Progenitor cell of endocrine pancreas (in vitro differentiated cells): ENCODE measurements at regions not wholly inside any gene's neighbourhood (a gene's known extent, or its start where the extent isn't known, plus 50 kb on each side); places are given as distances from the start of the nearest gene placed in this dataset.

Experiments
- DNase-seq: peaks from one replicate; pipeline ENCODE4 v3.0.0; 2021; ENCODE audit warnings: low spot score; ENCODE audit not compliant: unreplicated experiment
- H3K27ac Mint-ChIP-seq: 2 replicates; pipeline ENCODE4 v1.8.0; 2021; ENCODE audit warnings: mild to moderate bottlenecking, moderate library complexity, mixed read lengths
- H3K27me3 Mint-ChIP-seq: 2 replicates; pipeline ENCODE4 v1.8.0; 2021; ENCODE audit warnings: mixed read lengths
- H3K36me3 Mint-ChIP-seq: 2 replicates; pipeline ENCODE4 v1.8.0; 2022; ENCODE audit warnings: mixed read lengths; ENCODE audit not compliant: insufficient read depth
- H3K4me1 Mint-ChIP-seq: 2 replicates; pipeline ENCODE4 v1.8.0; 2021; ENCODE audit warnings: low read depth, mixed read lengths
- H3K4me3 Mint-ChIP-seq: 2 replicates; pipeline ENCODE4 v1.8.0; 2021; ENCODE audit warnings: low read depth, mild to moderate bottlenecking, moderate library complexity, mixed read lengths
- H3K9me3 Mint-ChIP-seq: 2 replicates; pipeline ENCODE4 v1.8.0; 2021; ENCODE audit warnings: low read depth, mixed read lengths
- CTCF ChIP-seq: fragments of 200-600 bp; sonication (generic); IDR thresholded peaks from one replicate; pipeline ENCODE4 v1.5.0; 2021; ENCODE audit warnings: antibody characterized with exemption, mild to moderate bottlenecking; ENCODE audit not compliant: unreplicated experiment

- no peak for DNase-seq
- Mint-ChIP-seq H3K27me3 (no peaks in the 10 kb centered on the region), H3K36me3 (no peaks in the 10 kb centered on the region), H3K9me3 (no peaks in the 10 kb centered on the region), H3K4me3 (no peak overlapping the region), H3K4me1 (peaks cover 4% of the 10 kb centered on the region), H3K27ac (no peak overlapping the region)
- no peak for TF ChIP-seq CTCF
Measured at GRCh38 chr6:132072831-132073230, 121.7 kb upstream of the CCN2 start.

GRCh38 chr6:132072271-132072670 is 121.1 kb upstream of the CCN2 start:
- H3K4me3 Mint-ChIP-seq: no peak overlapping the region
- TF ChIP-seq CTCF: no peak
- H3K27me3 Mint-ChIP-seq: no peaks in the 10 kb centered on the region
- no peak overlapping the region for H3K27ac Mint-ChIP-seq
- H3K9me3 Mint-ChIP-seq: no peaks in the 10 kb centered on the region
- H3K36me3 Mint-ChIP-seq: no peaks in the 10 kb centered on the region
- H3K4me1 Mint-ChIP-seq: peaks cover 4% of the 10 kb centered on the region
- DNase-seq: no peak

GRCh38 chr6:132070356-132070755 is 119.2 kb upstream of the CCN2 start:
- Mint-ChIP-seq H3K27me3 (no peaks in the 10 kb centered on the region), H3K4me3 (no peak overlapping the region), H3K27ac (no peak overlapping the region), H3K4me1 (peaks cover 4% of the 10 kb centered on the region), H3K36me3 (peaks cover 1% of the 10 kb centered on the region), H3K9me3 (peaks cover 4% of the 10 kb centered on the region)
- TF ChIP-seq CTCF: no peak
- DNase-seq: no peak

- H3K9me3 Mint-ChIP-seq: peaks cover 4% of the 10 kb centered on the region
- H3K36me3 Mint-ChIP-seq: peaks cover 1% of the 10 kb centered on the region
- no peak overlapping the region for H3K4me3 Mint-ChIP-seq
- no peak for DNase-seq
- H3K27me3 Mint-ChIP-seq: no peaks in the 10 kb centered on the region
- TF ChIP-seq CTCF: no peak
- H3K4me1 Mint-ChIP-seq: peaks cover 4% of the 10 kb centered on the region
- H3K27ac Mint-ChIP-seq: no peak overlapping the region
Measured at GRCh38 chr6:132068766-132069165, 117.6 kb upstream of the CCN2 start.

- DNase-seq: no peak
- Mint-ChIP-seq H3K36me3 (peaks cover 1% of the 10 kb centered on the region), H3K27me3 (no peaks in the 10 kb centered on the region), H3K4me1 (no peaks in the 10 kb centered on the region), H3K9me3 (peaks cover 4% of the 10 kb centered on the region), H3K27ac (no peak overlapping the region), H3K4me3 (no peak overlapping the region)
- no peak for TF ChIP-seq CTCF
Measured at GRCh38 chr6:132067286-132067685, 116.1 kb upstream of the CCN2 start.
